ENCODE measurements at regions not wholly inside any gene's neighbourhood (a gene's known extent, or its start where the extent isn't known, plus 50 kb on each side); places are given as distances from the start of the nearest gene placed in this dataset.

DNA sequence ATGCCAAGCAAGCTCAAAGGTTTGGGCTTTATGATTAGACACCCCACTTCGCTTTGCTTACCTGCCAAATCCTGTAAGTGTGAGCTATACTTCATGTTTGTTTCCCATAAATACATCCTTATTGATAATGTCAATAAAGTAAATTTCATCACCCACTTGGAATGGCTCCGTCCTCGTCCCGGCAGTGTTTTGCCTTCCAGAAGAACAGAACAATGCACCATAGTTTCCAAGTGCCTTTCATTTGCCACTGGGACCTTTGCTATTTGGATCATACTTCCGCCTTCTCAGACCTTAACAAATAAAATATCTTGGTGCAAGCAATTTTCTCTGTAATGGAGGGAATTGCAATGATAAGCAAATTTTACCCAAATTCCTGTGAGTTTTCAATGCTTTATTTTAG is 229.3 kb downstream of the PIK3R1 start:
- intact Hi-C loops (cut with DNase I) = no loop called here
- Histone ChIP-seq H3K9me3 (no peaks in the 10 kb centered on the region), H3K4me3 (no peak overlapping the region), H3K36me3 (no peaks in the 10 kb centered on the region), H3K27me3 (no peaks in the 10 kb centered on the region), H3K4me1 (peaks cover 7 to 12% of the 10 kb centered on the region in 2 donors), H3K27ac (peak overlapping the region in 1 of 2 donors; percentile 46)
- TF ChIP-seq, protein P1, sequence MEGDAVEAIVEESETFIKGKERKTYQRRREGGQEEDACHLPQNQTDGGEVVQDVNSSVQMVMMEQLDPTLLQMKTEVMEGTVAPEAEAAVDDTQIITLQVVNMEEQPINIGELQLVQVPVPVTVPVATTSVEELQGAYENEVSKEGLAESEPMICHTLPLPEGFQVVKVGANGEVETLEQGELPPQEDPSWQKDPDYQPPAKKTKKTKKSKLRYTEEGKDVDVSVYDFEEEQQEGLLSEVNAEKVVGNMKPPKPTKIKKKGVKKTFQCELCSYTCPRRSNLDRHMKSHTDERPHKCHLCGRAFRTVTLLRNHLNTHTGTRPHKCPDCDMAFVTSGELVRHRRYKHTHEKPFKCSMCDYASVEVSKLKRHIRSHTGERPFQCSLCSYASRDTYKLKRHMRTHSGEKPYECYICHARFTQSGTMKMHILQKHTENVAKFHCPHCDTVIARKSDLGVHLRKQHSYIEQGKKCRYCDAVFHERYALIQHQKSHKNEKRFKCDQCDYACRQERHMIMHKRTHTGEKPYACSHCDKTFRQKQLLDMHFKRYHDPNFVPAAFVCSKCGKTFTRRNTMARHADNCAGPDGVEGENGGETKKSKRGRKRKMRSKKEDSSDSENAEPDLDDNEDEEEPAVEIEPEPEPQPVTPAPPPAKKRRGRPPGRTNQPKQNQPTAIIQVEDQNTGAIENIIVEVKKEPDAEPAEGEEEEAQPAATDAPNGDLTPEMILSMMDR (IDR thresholded peaks at IDR 0.05) = no peak
- DNase-seq (no peak), ATAC-seq (no peak)

- TF ChIP-seq, protein P1 (IDR thresholded peaks at IDR 0.05) = no peak
Measured at GRCh38 chr5:68445257-68446069, 229.9 kb downstream of the PIK3R1 start.

GRCh38 chr5:68446070-68446357 is 230.5 kb downstream of the PIK3R1 start:
- DNase-seq (no peak), ATAC-seq (no peak)
- TF ChIP-seq, protein P1 (IDR thresholded peaks at IDR 0.05) = no peak
- Histone ChIP-seq H3K27ac (no peak overlapping the region), H3K4me3 (no peak overlapping the region), H3K4me1 (peaks cover 6 to 8% of the 10 kb centered on the region in 2 donors), H3K9me3 (no peaks in the 10 kb centered on the region), H3K27me3 (no peaks in the 10 kb centered on the region), H3K36me3 (no peaks in the 10 kb centered on the region)
- intact Hi-C loops (cut with DNase I) = no loop called here

More at GRCh38 chr5:68445257-68446069, 229.9 kb downstream of the PIK3R1 start:
- Histone ChIP-seq H3K27ac (no peak overlapping the region), H3K9me3 (no peaks in the 10 kb centered on the region), H3K4me1 (peaks cover 9 to 12% of the 10 kb centered on the region in 2 donors), H3K4me3 (no peak overlapping the region), H3K27me3 (no peaks in the 10 kb centered on the region), H3K36me3 (no peaks in the 10 kb centered on the region)
- DNase-seq = no peak
- ATAC-seq = no peak
- intact Hi-C loops (cut with DNase I) = no loop called here

- no peaks in the 10 kb centered on the region for H3K9me3 ChIP-seq
- intact Hi-C loops (cut with DNase I) = no loop called here
- no peaks in the 10 kb centered on the region for H3K36me3 ChIP-seq
- H3K27me3 ChIP-seq = no peaks in the 10 kb centered on the region
- H3K4me1 ChIP-seq = peaks cover 2 to 4% of the 10 kb centered on the region in 2 donors
- TF ChIP-seq, protein P1 (IDR thresholded peaks at IDR 0.05) = no peak
- no peak overlapping the region for H3K27ac ChIP-seq
- DNase-seq (no peak), ATAC-seq (no peak)
- no peak overlapping the region for H3K4me3 ChIP-seq
Measured at GRCh38 chr5:68446487-68446894, 230.9 kb downstream of the PIK3R1 start.

DNA sequence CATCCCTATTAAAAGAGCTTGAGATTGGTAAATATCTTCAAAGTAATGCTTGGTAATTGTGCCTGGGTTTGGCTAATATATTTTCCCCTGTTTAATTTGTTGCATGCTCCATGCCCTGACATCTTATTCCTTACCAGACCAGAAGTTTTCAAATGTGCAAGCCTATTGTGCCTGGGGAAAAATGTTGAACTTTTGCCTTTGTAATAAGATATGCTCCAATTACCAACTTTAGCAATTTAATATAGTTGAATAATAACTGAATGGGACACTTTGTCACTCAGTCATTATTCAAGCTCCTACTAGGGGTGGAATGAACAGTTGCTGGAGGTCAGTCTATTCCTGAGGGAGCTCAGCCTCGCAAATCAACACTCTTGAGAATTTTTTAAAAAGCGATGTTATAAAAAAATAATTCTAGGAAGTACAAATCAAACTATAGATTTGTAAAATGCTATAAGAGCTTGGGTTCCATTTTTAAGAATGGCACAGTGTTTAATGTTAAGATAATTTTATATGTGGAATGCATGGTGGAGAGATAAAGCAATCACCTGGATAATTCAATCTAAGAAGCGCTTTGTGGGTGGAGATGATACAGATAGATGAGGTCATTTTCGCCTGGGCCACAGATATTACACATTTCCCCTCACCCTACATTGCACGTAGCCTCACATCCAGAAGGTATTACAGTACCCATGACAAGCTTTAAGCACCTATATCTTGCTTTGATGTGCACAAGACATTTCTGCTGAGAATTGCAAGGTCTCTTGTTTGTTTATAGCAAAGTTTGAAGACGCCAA is 231.8 kb downstream of the PIK3R1 start:
- intact Hi-C loops (cut with DNase I) = no loop called here
- DNase-seq = no peak

More for the DNA sequence above, 231.8 kb downstream of the PIK3R1 start:
- Histone ChIP-seq H3K4me1 (peaks cover 0 to 4% of the 10 kb centered on the region in 2 donors), H3K27ac (no peak overlapping the region), H3K4me3 (no peak overlapping the region), H3K27me3 (no peaks in the 10 kb centered on the region), H3K36me3 (no peaks in the 10 kb centered on the region), H3K9me3 (no peaks in the 10 kb centered on the region)
- no peak for ATAC-seq
- TF ChIP-seq, protein P1 (IDR thresholded peaks at IDR 0.05) = no peak
